ENCODE measurements at regions not wholly inside any gene's neighbourhood (a gene's known extent, or its start where the extent isn't known, plus 50 kb on each side); places are given as distances from the start of the nearest gene placed in this dataset.

DNA sequence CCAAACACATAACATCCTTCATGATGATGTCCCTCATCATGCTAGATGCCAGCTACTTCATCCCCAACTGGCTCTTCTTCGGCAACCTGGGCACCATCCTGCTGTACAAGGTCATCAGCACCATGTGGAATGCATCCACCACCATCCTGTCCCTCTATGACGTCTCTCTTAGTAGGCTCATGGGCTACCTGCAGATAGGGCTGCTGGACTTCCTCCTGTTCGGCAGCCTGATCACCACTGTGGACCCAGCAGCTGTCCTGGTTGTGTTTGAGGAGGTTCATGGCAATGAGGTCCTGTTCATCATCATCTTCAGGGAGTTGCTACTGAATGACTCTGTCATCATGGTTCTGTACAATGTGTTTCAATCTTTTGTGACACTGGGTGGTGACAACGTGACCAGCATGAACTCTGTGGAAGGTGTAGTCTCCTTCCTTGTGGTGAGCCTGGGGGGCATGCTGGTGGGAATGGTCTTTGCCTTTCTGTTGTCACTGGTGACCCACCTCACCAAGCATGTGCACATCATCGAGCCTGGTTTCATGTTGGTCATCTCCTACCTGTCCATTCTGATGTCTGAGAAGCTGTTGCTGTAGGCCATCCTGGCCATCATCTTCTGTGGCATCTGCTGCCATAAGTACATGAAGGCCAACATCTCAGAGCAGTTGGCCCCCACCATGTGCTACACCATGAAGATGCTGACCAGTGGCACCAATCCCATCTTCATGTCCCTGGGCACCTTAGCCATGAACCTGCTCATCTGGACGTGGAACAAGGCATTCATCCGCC, 120.7 kb upstream of the SERPIND1 start:
- TF ChIP-seq, protein P1, sequence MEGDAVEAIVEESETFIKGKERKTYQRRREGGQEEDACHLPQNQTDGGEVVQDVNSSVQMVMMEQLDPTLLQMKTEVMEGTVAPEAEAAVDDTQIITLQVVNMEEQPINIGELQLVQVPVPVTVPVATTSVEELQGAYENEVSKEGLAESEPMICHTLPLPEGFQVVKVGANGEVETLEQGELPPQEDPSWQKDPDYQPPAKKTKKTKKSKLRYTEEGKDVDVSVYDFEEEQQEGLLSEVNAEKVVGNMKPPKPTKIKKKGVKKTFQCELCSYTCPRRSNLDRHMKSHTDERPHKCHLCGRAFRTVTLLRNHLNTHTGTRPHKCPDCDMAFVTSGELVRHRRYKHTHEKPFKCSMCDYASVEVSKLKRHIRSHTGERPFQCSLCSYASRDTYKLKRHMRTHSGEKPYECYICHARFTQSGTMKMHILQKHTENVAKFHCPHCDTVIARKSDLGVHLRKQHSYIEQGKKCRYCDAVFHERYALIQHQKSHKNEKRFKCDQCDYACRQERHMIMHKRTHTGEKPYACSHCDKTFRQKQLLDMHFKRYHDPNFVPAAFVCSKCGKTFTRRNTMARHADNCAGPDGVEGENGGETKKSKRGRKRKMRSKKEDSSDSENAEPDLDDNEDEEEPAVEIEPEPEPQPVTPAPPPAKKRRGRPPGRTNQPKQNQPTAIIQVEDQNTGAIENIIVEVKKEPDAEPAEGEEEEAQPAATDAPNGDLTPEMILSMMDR (IDR thresholded peaks at IDR 0.05): no peak
- TF ChIP-seq POLR2A (IDR thresholded peaks at IDR 0.05): no peak
